NCI-H82 (cell line): ENCODE measurements at regions not wholly inside any gene's neighbourhood (a gene's known extent, or its start where the extent isn't known, plus 50 kb on each side); places are given as distances from the start of the nearest gene placed in this dataset.

ENCODE experiments used
- DNase-seq: peaks from one replicate; lab custom pipeline; 2025; lab: John Stamatoyannopoulos, UW

GRCh38 chr4:184310171-184310567, 92.5 kb upstream of the ENPP6 start:
- DNase-seq = peak; percentile 3

GRCh38 chr4:184309241-184310170, 91.8 kb upstream of the ENPP6 start:
- DNase-seq = no peak

- DNase-seq = no peak
These were observed 89.3 kb upstream of the ENPP6 start for GRCh38 chr4:184306949-184307348.

- no peak for DNase-seq
These were observed 88.8 kb upstream of the ENPP6 start for GRCh38 chr4:184306470-184306869.

- no peak for DNase-seq
These were observed 83.1 kb upstream of the ENPP6 start for GRCh38 chr4:184300816-184301215.

- peak; percentile 4 for DNase-seq
These were observed 80.6 kb upstream of the ENPP6 start for GRCh38 chr4:184298254-184298653.

DNA sequence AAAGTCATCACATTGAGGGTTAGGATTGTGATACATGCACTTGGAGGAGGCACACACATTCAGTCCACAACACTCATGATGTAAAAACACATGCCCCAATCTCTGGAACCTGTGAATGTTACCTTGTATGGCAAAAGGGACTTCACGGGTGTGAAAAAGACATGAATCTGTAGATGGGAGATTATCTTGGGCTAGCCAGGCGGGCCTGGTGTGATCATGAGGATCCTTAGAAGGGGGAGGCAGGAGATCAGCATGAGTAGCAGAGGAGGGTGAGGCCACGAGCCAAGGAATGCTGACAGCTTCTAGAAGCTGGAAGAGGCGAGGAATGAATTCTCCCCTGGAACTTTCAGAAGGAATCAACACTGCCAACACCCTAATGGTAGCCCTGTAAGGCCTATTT, 77.5 kb upstream of the ENPP6 start:
- DNase-seq = no peak

DNA sequence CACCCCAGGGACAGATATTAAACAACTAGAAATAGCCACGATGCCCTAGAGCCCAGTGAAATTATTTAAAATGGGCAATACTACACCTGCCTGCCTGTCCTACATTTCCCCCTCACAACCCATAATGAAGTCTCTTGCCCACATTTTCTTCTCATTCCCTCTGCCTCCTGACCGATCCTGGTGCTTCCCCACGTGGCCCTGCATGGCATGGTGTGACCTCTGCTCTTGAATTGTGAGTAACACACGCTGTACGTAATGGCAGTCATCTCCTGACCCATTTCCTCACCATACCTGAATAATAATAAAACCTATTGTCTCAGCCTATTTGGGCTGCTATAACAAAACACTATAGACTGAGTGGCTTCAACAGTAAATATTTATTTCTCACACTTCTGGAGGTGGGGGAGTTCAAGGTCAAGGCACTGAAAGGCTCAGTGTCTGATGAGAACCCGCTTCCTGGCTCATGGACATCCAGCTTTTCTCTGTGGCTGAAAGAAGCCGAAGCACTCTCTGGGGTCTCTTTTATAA, 77.0 kb upstream of the ENPP6 start:
- no peak for DNase-seq

- DNase-seq = no peak
These were observed 75.9 kb upstream of the ENPP6 start for GRCh38 chr4:184293552-184293951.

DNA sequence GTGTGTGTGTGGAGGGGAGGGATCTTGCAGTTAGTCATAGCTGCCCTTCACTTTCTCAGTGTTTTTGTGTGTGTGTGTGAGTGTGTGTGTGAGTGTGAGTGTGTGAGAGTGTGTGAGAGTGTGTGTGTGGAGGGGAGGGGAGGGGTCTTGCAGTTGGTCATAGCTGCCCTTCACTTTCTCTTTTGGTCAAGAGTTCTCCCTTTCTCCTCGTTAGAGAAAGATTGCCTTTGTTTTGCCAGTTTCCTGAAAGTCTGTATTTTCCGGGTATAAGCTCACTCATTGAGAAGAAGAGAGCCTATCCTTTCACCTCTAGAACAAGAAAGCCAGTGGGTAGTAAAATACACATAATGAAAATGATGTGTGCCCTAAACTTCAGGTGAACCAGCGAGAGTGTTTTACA, 75.2 kb upstream of the ENPP6 start:
- DNase-seq = no peak

GRCh38 chr4:184292465-184292867, 74.8 kb upstream of the ENPP6 start:
- DNase-seq = no peak

- DNase-seq = no peak
These were observed 71.5 kb upstream of the ENPP6 start for GRCh38 chr4:184289179-184289535.

- no peak for DNase-seq
These were observed 70.9 kb upstream of the ENPP6 start for GRCh38 chr4:184288451-184289178.

- DNase-seq = no peak
These were observed 70.1 kb upstream of the ENPP6 start for GRCh38 chr4:184287697-184288255.

GRCh38 chr4:184286358-184286757, 68.7 kb upstream of the ENPP6 start:
- no peak for DNase-seq

DNA sequence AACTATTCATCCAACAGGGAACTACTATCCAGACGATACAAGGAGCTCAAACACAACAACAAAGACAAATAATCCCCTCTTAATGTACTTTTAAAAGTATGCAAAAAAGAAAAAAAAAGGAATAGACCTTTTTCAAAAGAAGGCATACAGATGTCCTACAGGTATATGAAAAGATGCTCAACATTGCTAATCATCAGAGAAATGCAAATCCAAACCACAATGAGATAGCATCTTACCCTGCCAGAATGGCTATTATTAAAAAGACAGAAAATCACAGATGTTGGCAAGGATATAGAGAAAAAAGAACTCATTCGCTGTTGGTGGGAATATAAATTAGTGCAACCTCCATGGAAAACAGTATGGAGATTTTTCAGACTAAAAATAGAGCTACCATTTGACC, 67.1 kb upstream of the ENPP6 start:
- DNase-seq = no peak

- DNase-seq = no peak
These were observed 66.6 kb upstream of the ENPP6 start for GRCh38 chr4:184284336-184284690.

DNA sequence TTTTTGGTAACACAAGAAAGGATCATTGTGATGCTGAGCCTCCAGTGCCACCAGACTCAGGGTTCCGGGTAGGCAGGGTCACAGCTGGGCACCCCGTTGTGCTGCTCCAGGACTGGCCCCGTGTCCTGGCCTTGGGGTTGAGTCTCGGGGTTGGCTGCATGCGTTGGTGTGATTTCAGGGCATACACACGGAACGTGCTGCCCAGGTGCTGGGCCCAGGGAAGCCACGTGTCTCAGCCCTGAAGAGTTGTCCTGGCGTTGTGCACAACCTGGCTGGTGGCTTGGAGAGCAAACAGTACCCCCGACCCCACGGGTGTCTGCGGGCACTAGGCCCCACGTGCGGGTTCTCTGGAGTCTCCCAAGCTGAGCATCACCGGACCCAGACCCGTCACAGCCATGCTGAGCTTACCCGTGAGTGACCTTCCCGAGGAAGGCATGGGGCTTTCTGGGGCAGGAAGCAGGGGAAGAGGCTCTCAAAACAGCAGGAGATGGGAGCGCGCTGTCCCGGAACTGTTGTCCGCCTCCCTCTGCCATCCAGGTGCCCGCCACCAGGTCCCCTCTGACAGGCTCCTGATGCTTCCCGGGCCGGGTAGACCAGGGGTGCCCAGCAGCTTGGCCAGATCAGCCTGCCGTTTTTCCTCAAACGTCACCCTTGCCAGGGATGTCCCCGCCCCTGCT, 66.1 kb upstream of the ENPP6 start:
- no peak for DNase-seq

DNA sequence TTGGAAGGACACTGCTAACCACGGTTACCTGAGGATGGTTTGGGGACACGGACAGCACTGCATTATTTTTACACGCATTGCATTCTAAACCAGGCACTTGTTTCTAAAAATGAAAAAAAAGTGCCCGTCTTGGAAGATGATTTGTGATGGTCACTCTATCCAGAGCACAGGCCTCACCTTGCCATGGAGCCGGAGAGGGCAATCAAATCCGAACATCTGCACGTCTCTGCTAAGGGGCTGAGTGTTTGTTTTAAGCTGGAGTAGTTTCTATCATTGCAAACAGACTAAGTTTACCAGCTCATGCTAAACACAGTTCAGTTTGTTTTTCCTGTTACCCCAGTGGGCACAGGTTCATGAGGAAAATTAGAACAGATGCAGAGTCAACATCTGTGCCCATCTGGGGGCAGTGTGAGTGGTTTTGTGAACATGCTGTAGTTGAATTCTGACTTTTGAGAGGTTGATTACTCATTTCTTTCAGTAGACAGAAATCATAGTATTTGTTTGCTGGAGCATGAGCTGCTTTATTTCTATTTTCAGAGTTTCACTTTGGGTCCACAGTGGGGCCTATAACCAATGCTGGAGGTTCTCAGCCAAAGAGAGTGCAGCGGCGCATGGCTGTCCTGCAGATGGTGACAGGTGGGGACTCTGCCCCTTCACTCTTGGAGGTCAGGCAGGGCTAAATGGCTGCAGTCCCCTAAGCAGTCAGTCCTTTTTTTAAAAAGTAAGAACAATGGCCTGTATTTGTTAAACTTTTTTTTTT, 65.4 kb upstream of the ENPP6 start:
- DNase-seq = no peak

- no peak for DNase-seq
These were observed 64.6 kb upstream of the ENPP6 start for GRCh38 chr4:184282251-184282713.
